Psoas muscle (tissue), 7 donors: ENCODE measurements at regions not wholly inside any gene's neighbourhood (a gene's known extent, or its start where the extent isn't known, plus 50 kb on each side); places are given as distances from the start of the nearest gene placed in this dataset.
"Not testable (repeated sequence)": the region's sequence is repeated elsewhere in the genome, so short reads cannot be mapped to it uniquely, and the experiment has no call there.

Experiments used
- ATAC-seq, 4 donors: fragments of 200-7000 bp; cut with Tn5 transposase; one replicate each; pipeline ENCODE4 v1.9.1; 2020; ENCODE audit warnings: moderate library complexity in 3 of 4, mild to moderate bottlenecking in 2 of 4
- DNase-seq, 2 donors: peaks; one replicate each; pipeline ENCODE4 v3.0.0-alpha.2; 2020
- H3K27ac ChIP-seq: fragments of 200-600 bp; one replicate; pipeline ENCODE4 v1.8.0; 2022
- H3K27me3 ChIP-seq, 3 donors: fragments of 200-600 bp in 1 of 3; one replicate each; pipeline versions ENCODE4 v1.6.1 to v1.8.0; 2013 to 2022; ENCODE audit warnings: low read length in 2 of 3, mild to moderate bottlenecking in 2 of 3, moderate library complexity in 1 of 3; ENCODE audit not compliant: insufficient read depth in 3 of 3
- H3K36me3 ChIP-seq, 2 donors: fragments of 200-600 bp in 1 of 2; one replicate each; pipeline versions ENCODE4 v1.6.1 to v1.8.0; 2013 to 2022; ENCODE audit warnings: low read depth in 1 of 2, mild to moderate bottlenecking in 1 of 2, moderate library complexity in 1 of 2; ENCODE audit not compliant: insufficient read depth in 1 of 2
- H3K4me1 ChIP-seq: fragments of 200-600 bp; one replicate; pipeline ENCODE4 v1.8.0; 2022
- H3K4me3 ChIP-seq: fragments of 200-600 bp; one replicate; pipeline ENCODE4 v1.8.0; 2022; ENCODE audit warnings: mild to moderate bottlenecking
- H3K9me3 ChIP-seq: fragments of 200-600 bp; one replicate; pipeline ENCODE4 v1.8.0; 2022
- WGBS, 3 donors: extraction: QIAGEN DNeasy Blood & Tissue Kit; methylation state at CpG; one replicate each; pipeline versions ENCODE4 v1.1.6 to v1.1.7; 2013; 5-methylcytosine and 5-hydroxymethylcytosine counted together
- intact Hi-C, 2 donors: fragments of 100-400 bp; cut with DNase I; formaldehyde crosslinking; loops; one replicate each; pipeline versions ENCODE4 v1.11.0 to v1.14.2; 2022
- TF ChIP-seq, protein P1 (sequence below): fragments of 200-600 bp; IDR thresholded peaks from one replicate; pipeline ENCODE4 v1.8.0; 2022; ENCODE audit warnings: antibody characterized with exemption
- donor health status: healthy with polysubstance abuse.
- donor health status: DM: no; HTN: no; CAD: no; lungs with moderate emphysema.
- donor health status: Bipolar disorder and iron deficiency.
- donor health status: healthy.
- donor health status: DM: yes; HTN: yes; CAD: no.
- donor health status: DM: no; HTN: no; CAD: no.
- donor health status: DM: yes; HTN: yes; CAD: no.

DNA sequence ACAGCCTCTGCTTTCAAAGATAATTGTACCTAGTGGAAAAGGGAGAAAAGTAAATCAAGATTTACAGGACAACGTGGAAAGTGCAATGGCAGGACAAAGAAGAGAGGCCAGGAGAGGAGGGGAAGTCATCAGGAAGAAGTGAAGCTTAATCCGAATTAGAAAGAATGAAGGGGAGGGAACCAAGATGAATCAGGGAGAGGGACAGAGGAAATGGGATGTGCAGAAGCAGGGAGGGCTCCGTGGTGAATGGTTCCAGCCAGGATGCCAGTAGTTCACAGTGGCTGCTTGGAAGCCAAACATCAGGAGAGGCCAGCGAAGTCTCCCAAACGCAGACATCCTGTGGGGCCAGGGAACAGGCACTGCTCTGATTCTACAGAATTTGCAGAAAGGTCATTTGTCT is 144.4 kb downstream of the LIG4 start:
- Histone ChIP-seq H3K9me3 (no peaks in the 10 kb centered on the region), H3K4me3 (no peak overlapping the region), H3K4me1 (no peaks in the 10 kb centered on the region), H3K27ac (no peak overlapping the region), H3K36me3 (no peaks in the 10 kb centered on the region), H3K27me3 (no peaks in the 10 kb centered on the region)
- TF ChIP-seq, protein P1, sequence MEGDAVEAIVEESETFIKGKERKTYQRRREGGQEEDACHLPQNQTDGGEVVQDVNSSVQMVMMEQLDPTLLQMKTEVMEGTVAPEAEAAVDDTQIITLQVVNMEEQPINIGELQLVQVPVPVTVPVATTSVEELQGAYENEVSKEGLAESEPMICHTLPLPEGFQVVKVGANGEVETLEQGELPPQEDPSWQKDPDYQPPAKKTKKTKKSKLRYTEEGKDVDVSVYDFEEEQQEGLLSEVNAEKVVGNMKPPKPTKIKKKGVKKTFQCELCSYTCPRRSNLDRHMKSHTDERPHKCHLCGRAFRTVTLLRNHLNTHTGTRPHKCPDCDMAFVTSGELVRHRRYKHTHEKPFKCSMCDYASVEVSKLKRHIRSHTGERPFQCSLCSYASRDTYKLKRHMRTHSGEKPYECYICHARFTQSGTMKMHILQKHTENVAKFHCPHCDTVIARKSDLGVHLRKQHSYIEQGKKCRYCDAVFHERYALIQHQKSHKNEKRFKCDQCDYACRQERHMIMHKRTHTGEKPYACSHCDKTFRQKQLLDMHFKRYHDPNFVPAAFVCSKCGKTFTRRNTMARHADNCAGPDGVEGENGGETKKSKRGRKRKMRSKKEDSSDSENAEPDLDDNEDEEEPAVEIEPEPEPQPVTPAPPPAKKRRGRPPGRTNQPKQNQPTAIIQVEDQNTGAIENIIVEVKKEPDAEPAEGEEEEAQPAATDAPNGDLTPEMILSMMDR, result no peak
- WGBS, 3 donors, result 38 to 55% (median 44%) methylated on average over 5 of the region's 5 CpGs
- DNase-seq, result no peak
- intact Hi-C loops, result no loop called here
- no peak for ATAC-seq

DNA sequence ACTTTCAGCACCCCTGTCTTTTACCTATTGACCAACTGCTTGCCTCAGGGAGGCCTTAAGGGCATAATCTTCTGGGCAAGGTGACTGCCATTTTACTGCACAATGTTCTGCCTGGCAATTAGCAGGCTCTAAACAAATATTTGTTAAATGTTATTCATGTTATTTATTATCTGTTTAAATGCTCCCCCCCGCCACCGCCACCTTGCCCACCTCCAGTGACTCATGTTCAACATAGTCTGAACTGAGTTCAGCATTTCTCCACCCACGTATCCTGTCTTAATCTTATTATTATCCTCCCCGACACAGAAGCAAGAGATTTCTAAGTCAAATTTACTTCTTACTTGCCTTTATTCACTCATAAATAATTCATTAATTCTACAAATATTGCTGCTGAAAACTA is 144.8 kb downstream of the LIG4 start:
- Histone ChIP-seq H3K27me3 (no peaks in the 10 kb centered on the region), H3K4me1 (no peaks in the 10 kb centered on the region), H3K4me3 (no peak overlapping the region), H3K36me3 (no peaks in the 10 kb centered on the region), H3K9me3 (no peaks in the 10 kb centered on the region), H3K27ac (no peak overlapping the region)
- intact Hi-C loops, result no loop called here
- DNase-seq (no peak), ATAC-seq (no peak)
- 76 to 79% (median 78%) methylated on average over 4 of the region's 4 CpGs for WGBS, 3 donors
- TF ChIP-seq, protein P1, result no peak

DNA sequence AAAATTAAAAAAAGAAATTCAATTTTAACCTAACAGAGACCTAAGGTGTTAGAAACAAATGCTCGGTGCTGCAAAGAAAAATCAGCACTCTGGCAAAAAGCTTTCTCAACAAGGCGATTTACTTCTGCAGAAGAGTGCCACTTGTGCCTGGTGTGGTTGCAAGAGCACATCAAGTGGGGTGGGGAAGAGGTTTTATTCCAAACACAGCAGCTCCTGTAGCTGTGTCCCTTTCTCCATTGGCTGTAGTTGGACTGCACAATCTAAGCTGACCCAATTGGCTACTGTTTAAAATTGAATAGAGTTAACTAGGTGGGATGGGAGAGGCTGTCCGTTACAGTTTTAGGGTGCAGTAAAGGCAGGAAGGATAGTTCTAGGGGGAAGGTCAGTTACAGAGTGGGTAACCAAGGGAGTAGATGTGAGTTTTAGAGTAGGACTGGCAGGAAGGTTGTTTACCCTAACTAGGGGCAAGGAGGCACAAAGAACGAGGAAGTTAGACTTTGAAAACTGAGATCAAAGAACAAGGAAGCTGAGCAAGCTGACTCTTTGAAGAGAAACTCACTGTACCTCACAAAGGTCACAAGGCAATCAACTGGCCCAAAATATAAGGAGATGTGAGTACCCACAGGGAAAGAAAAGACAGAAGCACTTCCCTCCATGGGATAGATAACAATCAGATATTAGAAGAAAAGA is 145.7 kb downstream of the LIG4 start:
- no peak for ATAC-seq
- no peaks in the 10 kb centered on the region for H3K36me3 ChIP-seq
- H3K27me3 ChIP-seq, result no peaks in the 10 kb centered on the region
- 57 to 66% (median 63%) methylated on average over 4 of the region's 4 CpGs for WGBS, 3 donors
- H3K27ac ChIP-seq, result no peak overlapping the region
- DNase-seq, result no peak
- intact Hi-C loops, result no loop called here
- no peaks in the 10 kb centered on the region for H3K4me1 ChIP-seq
- H3K4me3 ChIP-seq, result no peak overlapping the region
- TF ChIP-seq, protein P1, result no peak
- no peaks in the 10 kb centered on the region for H3K9me3 ChIP-seq

DNA sequence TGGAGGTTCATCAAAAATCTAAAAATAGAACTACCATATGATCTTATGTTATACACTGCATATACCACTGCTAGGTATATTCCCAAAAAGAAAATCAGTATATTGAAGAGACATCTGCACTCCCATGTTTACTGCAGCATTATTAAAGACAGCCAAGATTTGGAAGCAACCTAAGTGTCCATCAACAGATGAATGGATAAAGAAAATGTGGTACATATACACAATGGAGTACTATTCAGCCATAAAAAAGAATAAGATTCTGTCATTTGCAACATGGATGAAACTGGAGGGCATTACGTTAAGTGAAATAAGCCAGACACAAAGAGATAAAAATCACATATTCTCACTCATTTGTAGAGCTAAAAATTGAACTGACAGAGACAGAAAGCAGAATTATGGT is 151.0 kb downstream of the LIG4 start:
- H3K27me3 ChIP-seq, H3K4me1 ChIP-seq, H3K27ac ChIP-seq, intact Hi-C loops, H3K9me3 ChIP-seq, DNase-seq, ATAC-seq, H3K36me3 ChIP-seq, H3K4me3 ChIP-seq: not testable (repeated sequence)
- 33 to 43% (median 37%) methylated on average over 1 of the region's 1 CpG for WGBS, 3 donors

DNA sequence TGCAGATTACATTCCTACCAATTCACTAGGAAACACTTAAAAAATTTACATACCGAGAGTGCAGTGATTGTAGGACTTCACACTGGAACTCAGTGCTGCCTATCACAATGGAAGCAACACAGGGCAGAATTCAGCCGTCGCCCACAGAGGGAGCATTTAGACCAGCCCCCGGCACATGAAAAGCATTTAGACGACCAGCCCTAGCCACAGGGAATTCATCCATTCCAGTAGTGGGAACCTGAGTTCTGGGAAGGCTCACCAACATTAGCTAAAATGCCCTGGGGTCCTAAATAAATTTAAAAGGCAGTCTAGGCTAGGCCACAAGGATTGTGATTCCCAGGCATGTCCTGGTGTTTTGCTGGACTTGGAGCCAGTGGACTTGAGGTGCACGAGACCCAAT is 155.2 kb downstream of the LIG4 start:
- Histone ChIP-seq H3K9me3 (peaks cover 6% of the 10 kb centered on the region), H3K4me1 (no peaks in the 10 kb centered on the region), H3K36me3 (no peaks in the 10 kb centered on the region), H3K27me3 (peaks cover 0 to 1% (median 0%) of the 10 kb centered on the region in 3 donors), H3K4me3 (no peak overlapping the region), H3K27ac (no peak overlapping the region)
- intact Hi-C loops, result no loop called here
- no peak for DNase-seq
- TF ChIP-seq, protein P1, result no peak
- ATAC-seq, result no peak
- 71 to 76% (median 75%) methylated on average over 6 of the region's 6 CpGs for WGBS, 3 donors
